ENCODE measurements at regions not wholly inside any gene's neighbourhood (a gene's known extent, or its start where the extent isn't known, plus 50 kb on each side); places are given as distances from the start of the nearest gene placed in this dataset.

GRCh38 chr9:82331079-82331478, 342.5 kb downstream of the SPATA31D1 start:
- no peak for TF ChIP-seq CTCF (IDR thresholded peaks at IDR 0.05; ENCODE audit: insufficient read depth, low read length, poor library complexity, severe bottlenecking)
- TF ChIP-seq EZH2phosphoT487 (conservative IDR thresholded peaks at IDR 0.05; ENCODE audit: low read length): no peak
- Histone ChIP-seq H4K20me1 (ENCODE audit: low read depth, low read length) (no peaks in the 10 kb centered on the region), H2AFZ (ENCODE audit: low read depth, low read length, severe bottlenecking) (no peak overlapping the region), H3K9me3 (ENCODE audit: insufficient read depth, low read length) (no peaks in the 10 kb centered on the region), H3K36me3 (ENCODE audit: low read length) (no peaks in the 10 kb centered on the region), H3K4me3 (ENCODE audit: insufficient read depth, low read length, poor library complexity, severe bottlenecking) (no peak overlapping the region), H3F3A (ENCODE audit: insufficient read depth) (no peaks in the 10 kb centered on the region), H3K27me3 (ENCODE audit: low read length) (no peaks in the 10 kb centered on the region), H3K9me2 (replicated peaks; ENCODE audit: insufficient read depth, low read length) (no peaks in the 10 kb centered on the region), H3K27ac (ENCODE audit: low read depth, low read length) (no peak overlapping the region), H3K79me2 (ENCODE audit: insufficient read depth, low read length) (no peaks in the 10 kb centered on the region), H3K4me2 (ENCODE audit: low read depth, low read length, poor library complexity, severe bottlenecking) (no peak overlapping the region), H3K9ac (ENCODE audit: low read length) (no peak overlapping the region)

GRCh38 chr9:82332018-82332773, 343.6 kb downstream of the SPATA31D1 start:
- no peaks in the 10 kb centered on the region for H3K9me3 ChIP-seq (ENCODE audit: insufficient read depth, low read length)
- no peaks in the 10 kb centered on the region for H3K79me2 ChIP-seq (ENCODE audit: insufficient read depth, low read length)
- no peaks in the 10 kb centered on the region for H3K9me2 ChIP-seq (replicated peaks; ENCODE audit: insufficient read depth, low read length)
- TF ChIP-seq EZH2phosphoT487 (conservative IDR thresholded peaks at IDR 0.05; ENCODE audit: low read length) (no peak), CTCF (IDR thresholded peaks at IDR 0.05; ENCODE audit: insufficient read depth, low read length, poor library complexity, severe bottlenecking) (no peak)
- H4K20me1 ChIP-seq (ENCODE audit: low read depth, low read length): no peaks in the 10 kb centered on the region
- no peak overlapping the region for H3K4me3 ChIP-seq (ENCODE audit: insufficient read depth, low read length, poor library complexity, severe bottlenecking)
- H3K4me2 ChIP-seq (ENCODE audit: low read depth, low read length, poor library complexity, severe bottlenecking): no peak overlapping the region
- H3K27ac ChIP-seq (ENCODE audit: low read depth, low read length): no peak overlapping the region
- H3F3A ChIP-seq (ENCODE audit: insufficient read depth): no peaks in the 10 kb centered on the region
- H2AFZ ChIP-seq (ENCODE audit: low read depth, low read length, severe bottlenecking): no peak overlapping the region
- no peak overlapping the region for H3K9ac ChIP-seq (ENCODE audit: low read length)
- no peaks in the 10 kb centered on the region for H3K27me3 ChIP-seq (ENCODE audit: low read length)
- H3K36me3 ChIP-seq (ENCODE audit: low read length): no peaks in the 10 kb centered on the region

- H3K4me2 ChIP-seq (ENCODE audit: low read depth, low read length, poor library complexity, severe bottlenecking): no peak overlapping the region
Measured at GRCh38 chr9:82332774-82333152, 344.2 kb downstream of the SPATA31D1 start.

More at GRCh38 chr9:82332774-82333152, 344.2 kb downstream of the SPATA31D1 start:
- no peaks in the 10 kb centered on the region for H4K20me1 ChIP-seq (ENCODE audit: low read depth, low read length)
- no peak overlapping the region for H2AFZ ChIP-seq (ENCODE audit: low read depth, low read length, severe bottlenecking)
- no peak for TF ChIP-seq CTCF (IDR thresholded peaks at IDR 0.05; ENCODE audit: insufficient read depth, low read length, poor library complexity, severe bottlenecking)
- TF ChIP-seq EZH2phosphoT487 (conservative IDR thresholded peaks at IDR 0.05; ENCODE audit: low read length): no peak
- H3K27me3 ChIP-seq (ENCODE audit: low read length): no peaks in the 10 kb centered on the region
- H3K36me3 ChIP-seq (ENCODE audit: low read length): no peaks in the 10 kb centered on the region
- no peak overlapping the region for H3K27ac ChIP-seq (ENCODE audit: low read depth, low read length)
- no peaks in the 10 kb centered on the region for H3K9me3 ChIP-seq (ENCODE audit: insufficient read depth, low read length)
- H3K9ac ChIP-seq (ENCODE audit: low read length): no peak overlapping the region
- no peaks in the 10 kb centered on the region for H3K9me2 ChIP-seq (replicated peaks; ENCODE audit: insufficient read depth, low read length)
- no peak overlapping the region for H3K4me3 ChIP-seq (ENCODE audit: insufficient read depth, low read length, poor library complexity, severe bottlenecking)
- H3F3A ChIP-seq (ENCODE audit: insufficient read depth): no peaks in the 10 kb centered on the region
- H3K79me2 ChIP-seq (ENCODE audit: insufficient read depth, low read length): no peaks in the 10 kb centered on the region
